COLO668 (cell line): ENCODE measurements at regions not wholly inside any gene's neighbourhood (a gene's known extent, or its start where the extent isn't known, plus 50 kb on each side); places are given as distances from the start of the nearest gene placed in this dataset.
"Not testable (repeated sequence)": the region's sequence is repeated elsewhere in the genome, so short reads cannot be mapped to it uniquely, and the experiment has no call there.

Source experiments
- DNase-seq: peaks from one replicate; lab custom pipeline; 2025; ENCODE audit not compliant: unreplicated experiment; lab: John Stamatoyannopoulos, UW

- no peak for DNase-seq
Measured at GRCh38 chr7:13737563-13737962, 251.9 kb downstream of the ETV1 start.

- DNase-seq, result no peak
Measured at GRCh38 chr7:13742126-13742525, 247.3 kb downstream of the ETV1 start.

- peak; percentile 66 for DNase-seq
Measured at GRCh38 chr7:13742811-13743210, 246.7 kb downstream of the ETV1 start.

GRCh38 chr7:13743226-13743625 lies 246.2 kb downstream of the ETV1 start:
- DNase-seq, result no peak

- DNase-seq, result no peak
Measured at GRCh38 chr7:13745530-13745929, 243.9 kb downstream of the ETV1 start.

- DNase-seq, result no peak
Measured at GRCh38 chr7:13748998-13749397, 240.5 kb downstream of the ETV1 start.

- no peak for DNase-seq
Measured at GRCh38 chr7:13749636-13750035, 239.8 kb downstream of the ETV1 start.

GRCh38 chr7:13751766-13752165 lies 237.7 kb downstream of the ETV1 start:
- no peak for DNase-seq

GRCh38 chr7:13757841-13758240 lies 231.6 kb downstream of the ETV1 start:
- DNase-seq, result no peak

- DNase-seq, result not testable (repeated sequence)
Measured at GRCh38 chr7:13765853-13766252, 223.6 kb downstream of the ETV1 start.

- DNase-seq, result no peak
Measured at GRCh38 chr7:13770305-13770704, 219.2 kb downstream of the ETV1 start.

- DNase-seq, result no peak
Measured at GRCh38 chr7:13774976-13775375, 214.5 kb downstream of the ETV1 start.

GRCh38 chr7:13777242-13777641 lies 212.2 kb downstream of the ETV1 start:
- DNase-seq, result no peak

GRCh38 chr7:13778967-13779366 lies 210.5 kb downstream of the ETV1 start:
- DNase-seq, result no peak

- DNase-seq, result no peak
Measured at GRCh38 chr7:13790611-13791010, 198.9 kb downstream of the ETV1 start.

- no peak for DNase-seq
Measured at GRCh38 chr7:13792208-13792607, 197.3 kb downstream of the ETV1 start.

- no peak for DNase-seq
Measured at GRCh38 chr7:13793926-13794325, 195.5 kb downstream of the ETV1 start.

GRCh38 chr7:13794581-13794980 lies 194.9 kb downstream of the ETV1 start:
- DNase-seq, result no peak

- DNase-seq, result no peak
Measured at GRCh38 chr7:13797545-13797944, 191.9 kb downstream of the ETV1 start.

GRCh38 chr7:13800694-13801448 lies 188.6 kb downstream of the ETV1 start:
- DNase-seq, result no peak

- DNase-seq, result no peak
Measured at GRCh38 chr7:13801669-13802068, 187.8 kb downstream of the ETV1 start.

- DNase-seq, result no peak
Measured at GRCh38 chr7:13802651-13803050, 186.8 kb downstream of the ETV1 start.

GRCh38 chr7:13803134-13803533 lies 186.3 kb downstream of the ETV1 start:
- DNase-seq, result no peak
